MM.1S (cell line): ENCODE measurements at regions not wholly inside any gene's neighbourhood (a gene's known extent, or its start where the extent isn't known, plus 50 kb on each side); places are given as distances from the start of the nearest gene placed in this dataset.

ENCODE experiments used
- DNase-seq: peaks from one replicate; pipeline ENCODE4 v3.0.0-alpha.2; 2015
- H2AFZ ChIP-seq: fragments of 300-600 bp; sonication (generic); 2 replicates; pipeline ENCODE4 v1.6.0; 2016; ENCODE audit warnings: antibody characterized with exemption, low read length
- H3F3A ChIP-seq: fragments of 300-600 bp; sonication (generic); 2 replicates; pipeline ENCODE4 v1.6.1; 2016; ENCODE audit warnings: mild to moderate bottlenecking, antibody characterized with exemption, low read length, moderate library complexity, mixed read lengths; ENCODE audit not compliant: insufficient read depth
- H3K27ac ChIP-seq: fragments of 300-600 bp; sonication (generic); 2 replicates; pipeline ENCODE4 v1.5.1; 2016; ENCODE audit warnings: mild to moderate bottlenecking, low read length
- H3K27me3 ChIP-seq: fragments of 300-600 bp; sonication (generic); replicated peaks from 2 replicates; pipeline ENCODE4 v1.6.0; 2016; ENCODE audit warnings: low read length; ENCODE audit not compliant: insufficient read depth
- H3K36me3 ChIP-seq: fragments of 300-600 bp; sonication (generic); replicated peaks from 2 replicates; pipeline ENCODE4 v1.6.1; 2016; ENCODE audit warnings: mild to moderate bottlenecking, low read length, mixed read lengths; ENCODE audit not compliant: insufficient read depth
- H3K4me1 ChIP-seq: fragments of 300-600 bp; sonication (generic); 2 replicates; pipeline ENCODE4 v1.6.1; 2016; ENCODE audit warnings: low read length, mixed read lengths
- H3K4me2 ChIP-seq: fragments of 300-600 bp; sonication (generic); 2 replicates; pipeline ENCODE4 v1.6.0; 2016; ENCODE audit warnings: low read depth, low read length
- H3K4me3 ChIP-seq: fragments of 300-600 bp; sonication (generic); 2 replicates; pipeline ENCODE4 v1.5.1; 2016; ENCODE audit warnings: low read length, mixed read lengths
- H3K79me2 ChIP-seq: fragments of 300-600 bp; sonication (generic); 2 replicates; pipeline ENCODE4 v1.6.1; 2016; ENCODE audit warnings: mixed run types, low read length, mixed read lengths
- H3K9ac ChIP-seq: fragments of 300-600 bp; sonication (generic); 2 replicates; pipeline ENCODE4 v1.6.1; 2016; ENCODE audit warnings: low read length, mixed read lengths
- H3K9me2 ChIP-seq: fragments of 300-600 bp; sonication (generic); replicated peaks from 2 replicates; pipeline ENCODE4 v1.6.1; 2016; ENCODE audit warnings: mild to moderate bottlenecking, low read length, mixed read lengths; ENCODE audit not compliant: insufficient read depth
- H3K9me3 ChIP-seq: fragments of 300-600 bp; sonication (generic); replicated peaks from 2 replicates; pipeline ENCODE4 v1.6.1; 2016; ENCODE audit warnings: mild to moderate bottlenecking, low read length, mixed read lengths; ENCODE audit not compliant: insufficient read depth
- H4K20me1 ChIP-seq: fragments of 300-600 bp; sonication (generic); 2 replicates; pipeline ENCODE4 v1.6.1; 2016; ENCODE audit warnings: mild to moderate bottlenecking, low read length, moderate library complexity, mixed read lengths; ENCODE audit not compliant: insufficient read depth
- EZH2 ChIP-seq: fragments of 300-600 bp; sonication (generic); optimal IDR thresholded peaks from 2 replicates; pipeline ENCODE3; 2017; ENCODE audit warnings: low read depth, mild to moderate bottlenecking, antibody characterized with exemption, low read length, mixed read lengths
- EZH2phosphoT487 ChIP-seq: fragments of 300-600 bp; sonication (generic); IDR thresholded peaks from 2 replicates; pipeline ENCODE4 v1.6.1; 2018; ENCODE audit warnings: antibody characterized with exemption, low read length
- TF ChIP-seq, protein P1 (sequence below): fragments of 300-600 bp; sonication (generic); IDR thresholded peaks from 2 replicates; pipeline ENCODE4 v1.5.1; 2016; ENCODE audit warnings: antibody characterized with exemption, low read length, mixed read lengths

DNA sequence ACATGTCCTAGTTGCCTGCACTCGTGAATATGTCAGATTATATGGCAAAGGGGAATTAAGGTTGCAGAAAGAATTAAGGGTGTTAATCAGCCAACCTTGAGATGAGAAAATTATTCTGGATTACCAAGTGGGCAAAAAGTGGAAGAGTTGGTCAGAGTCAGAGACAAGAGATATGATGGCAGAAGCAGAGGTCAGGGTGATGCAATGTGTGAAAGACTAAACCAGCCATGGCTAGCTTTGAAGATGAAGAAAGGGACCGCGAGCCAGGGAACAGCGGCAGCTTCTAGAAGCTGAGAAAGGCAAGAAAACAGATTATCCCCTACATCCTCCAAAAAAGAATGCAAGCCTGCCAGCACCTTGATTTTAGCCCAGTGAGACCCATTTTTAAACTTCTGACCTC is 385.6 kb downstream of the HNRNPD start:
- no peaks in the 10 kb centered on the region for H3K36me3 ChIP-seq
- H3K27ac ChIP-seq: no peak overlapping the region
- no peaks in the 10 kb centered on the region for H3K9me2 ChIP-seq
- peaks cover 17% of the 10 kb centered on the region for H3K4me1 ChIP-seq
- H3K9me3 ChIP-seq: no peaks in the 10 kb centered on the region
- no peak overlapping the region for H3K4me3 ChIP-seq
- H3K9ac ChIP-seq: no peak overlapping the region
- no peaks in the 10 kb centered on the region for H3K79me2 ChIP-seq
- no peak for DNase-seq
- H3F3A ChIP-seq: peaks cover 20% of the 10 kb centered on the region
- H3K27me3 ChIP-seq: peaks cover 25% of the 10 kb centered on the region; the same call in 1 of the 2 replicates
- H2AFZ ChIP-seq: no peak overlapping the region
- TF ChIP-seq, protein P1, sequence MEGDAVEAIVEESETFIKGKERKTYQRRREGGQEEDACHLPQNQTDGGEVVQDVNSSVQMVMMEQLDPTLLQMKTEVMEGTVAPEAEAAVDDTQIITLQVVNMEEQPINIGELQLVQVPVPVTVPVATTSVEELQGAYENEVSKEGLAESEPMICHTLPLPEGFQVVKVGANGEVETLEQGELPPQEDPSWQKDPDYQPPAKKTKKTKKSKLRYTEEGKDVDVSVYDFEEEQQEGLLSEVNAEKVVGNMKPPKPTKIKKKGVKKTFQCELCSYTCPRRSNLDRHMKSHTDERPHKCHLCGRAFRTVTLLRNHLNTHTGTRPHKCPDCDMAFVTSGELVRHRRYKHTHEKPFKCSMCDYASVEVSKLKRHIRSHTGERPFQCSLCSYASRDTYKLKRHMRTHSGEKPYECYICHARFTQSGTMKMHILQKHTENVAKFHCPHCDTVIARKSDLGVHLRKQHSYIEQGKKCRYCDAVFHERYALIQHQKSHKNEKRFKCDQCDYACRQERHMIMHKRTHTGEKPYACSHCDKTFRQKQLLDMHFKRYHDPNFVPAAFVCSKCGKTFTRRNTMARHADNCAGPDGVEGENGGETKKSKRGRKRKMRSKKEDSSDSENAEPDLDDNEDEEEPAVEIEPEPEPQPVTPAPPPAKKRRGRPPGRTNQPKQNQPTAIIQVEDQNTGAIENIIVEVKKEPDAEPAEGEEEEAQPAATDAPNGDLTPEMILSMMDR: no peak
- no peak for TF ChIP-seq EZH2phosphoT487
- TF ChIP-seq EZH2: no peak
- no peak overlapping the region for H3K4me2 ChIP-seq
- no peaks in the 10 kb centered on the region for H4K20me1 ChIP-seq

DNA sequence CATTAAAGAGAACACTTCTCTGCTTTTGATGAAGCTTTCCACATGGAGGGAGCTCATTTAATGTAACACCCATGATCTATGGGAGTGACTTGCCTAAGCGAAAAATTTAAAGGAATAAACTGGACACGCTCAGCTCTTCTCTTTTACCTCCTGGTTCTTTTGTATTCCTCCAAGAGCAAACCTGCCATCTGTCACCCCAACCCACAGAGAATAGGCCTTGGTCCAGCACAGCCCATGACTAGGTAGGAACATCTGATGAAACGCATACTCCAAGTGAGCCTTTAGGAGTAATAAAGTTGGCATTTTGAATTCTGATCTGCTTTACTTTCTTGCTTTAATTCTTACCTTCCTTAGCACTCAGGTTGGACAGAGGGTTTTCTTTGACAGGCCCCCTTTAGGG is 389.0 kb downstream of the HNRNPD start:
- Histone ChIP-seq H4K20me1 (no peaks in the 10 kb centered on the region), H3K79me2 (no peaks in the 10 kb centered on the region), H3K27me3 (peaks cover 11% of the 10 kb centered on the region; the same call in 1 of the 2 replicates), H3K4me2 (no peak overlapping the region), H3K4me3 (no peak overlapping the region), H3K9ac (no peak overlapping the region), H3K9me2 (no peaks in the 10 kb centered on the region), H3F3A (peaks cover 27% of the 10 kb centered on the region), H3K4me1 (peaks cover 36% of the 10 kb centered on the region), H2AFZ (no peak overlapping the region), H3K9me3 (no peaks in the 10 kb centered on the region), H3K27ac (no peak overlapping the region), H3K36me3 (no peaks in the 10 kb centered on the region)
- TF ChIP-seq EZH2: no peak
- TF ChIP-seq, protein P1: no peak
- no peak for TF ChIP-seq EZH2phosphoT487
- DNase-seq: no peak

DNA sequence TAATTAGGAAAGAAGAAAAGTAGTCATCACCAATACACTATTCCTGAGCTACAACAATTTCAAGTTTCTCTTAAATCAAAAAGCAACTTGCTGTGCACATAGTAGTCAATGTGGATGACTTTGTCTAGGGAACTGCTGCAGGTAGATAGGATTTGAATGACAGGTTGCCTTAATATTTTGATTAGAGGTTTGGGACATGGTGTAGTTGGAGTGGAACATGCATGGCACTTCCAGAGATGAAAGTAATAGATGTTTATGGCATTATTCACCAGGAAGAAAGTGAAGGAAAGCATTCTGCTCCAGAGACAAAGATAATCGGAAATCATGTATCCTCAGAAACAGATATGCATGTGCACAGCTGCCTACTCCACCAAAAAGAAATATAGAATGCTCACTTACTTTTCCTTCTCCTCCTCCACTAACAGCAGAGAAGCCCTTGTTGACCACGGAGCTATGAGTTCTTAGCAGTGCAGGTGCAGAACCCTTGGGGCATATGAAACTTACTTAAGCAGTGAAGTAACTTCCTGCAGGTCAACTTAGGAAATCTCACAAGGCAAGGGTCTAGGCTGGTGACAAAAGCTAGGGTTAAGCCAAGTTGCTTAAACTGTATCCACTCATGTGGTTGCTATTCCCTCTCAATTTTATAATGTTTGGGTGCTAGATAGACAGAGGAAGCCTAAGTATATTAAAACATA is 390.8 kb downstream of the HNRNPD start:
- Histone ChIP-seq H3K4me2 (peak overlapping the region; percentile 43), H3K4me3 (no peak overlapping the region)
- TF ChIP-seq EZH2: no peak
- TF ChIP-seq, protein P1: no peak
- no peak for TF ChIP-seq EZH2phosphoT487

More for the DNA sequence above, 390.8 kb downstream of the HNRNPD start:
- Histone ChIP-seq H3K9me3 (no peaks in the 10 kb centered on the region), H2AFZ (no peak overlapping the region), H3K79me2 (no peaks in the 10 kb centered on the region), H3K27ac (peak overlapping the region; percentile 36; the same call in 1 of the 2 replicates), H3K9me2 (no peaks in the 10 kb centered on the region), H3K36me3 (no peaks in the 10 kb centered on the region), H3K27me3 (0 out of 2 replicates have a peak, but pooled peaks cover 5% of the 10 kb centered on the region), H3K9ac (no peak overlapping the region), H4K20me1 (no peaks in the 10 kb centered on the region), H3K4me1 (peaks cover 36% of the 10 kb centered on the region), H3F3A (peaks cover 27% of the 10 kb centered on the region)
- peak; percentile 91 for DNase-seq
